Fibroblast of pulmonary artery (primary cell): ENCODE measurements at regions not wholly inside any gene's neighbourhood (a gene's known extent, or its start where the extent isn't known, plus 50 kb on each side); places are given as distances from the start of the nearest gene placed in this dataset.

Experiments used
- DNase-seq: peaks from one replicate; pipeline ENCODE4 v3.0.0-alpha.2; 2010; ENCODE audit warnings: low read depth
- H3K4me3 ChIP-seq: replicated peaks from 2 replicates; pipeline ENCODE4 v1.5.1; 2011; ENCODE audit warnings: low read depth, mild to moderate bottlenecking, control low read depth, low read length, moderate library complexity
- CTCF ChIP-seq: IDR thresholded peaks from 2 replicates; pipeline ENCODE4 v1.5.1; 2011; ENCODE audit warnings: mild to moderate bottlenecking, control low read depth, low read length, inconsistent platforms; ENCODE audit errors: missing control alignments

GRCh38 chr7:81180573-81180972 is 261.7 kb upstream of the SEMA3C start:
- H3K4me3 ChIP-seq = no peak overlapping the region
- no peak for TF ChIP-seq CTCF
- no peak for DNase-seq

- no peak overlapping the region for H3K4me3 ChIP-seq
- DNase-seq = no peak
- no peak for TF ChIP-seq CTCF
Measured at GRCh38 chr7:81175275-81175940, 256.6 kb upstream of the SEMA3C start.

DNA sequence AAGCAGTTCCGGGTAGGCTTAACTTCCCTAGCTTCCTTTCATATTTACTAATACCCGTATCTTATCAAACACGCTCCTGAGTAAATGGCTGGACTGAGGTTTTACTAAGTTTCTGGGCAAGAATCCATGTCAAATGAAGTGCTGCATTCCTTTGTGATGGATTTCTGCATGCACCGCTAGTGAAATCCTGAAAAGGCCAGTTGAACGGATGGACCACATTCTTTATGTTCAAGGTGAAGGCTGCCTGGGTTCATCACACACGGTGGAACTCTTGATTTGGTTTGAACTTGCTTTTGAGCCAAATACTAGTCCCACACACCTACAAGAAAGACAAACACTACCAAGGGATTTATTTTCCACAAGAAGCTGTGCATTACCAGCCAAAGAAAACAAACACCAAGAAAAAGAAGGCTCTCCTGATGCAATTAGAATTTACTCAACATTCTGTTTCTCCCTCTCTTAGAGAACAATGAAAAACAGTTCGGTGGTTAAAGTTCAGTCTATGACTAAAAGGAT is 255.0 kb upstream of the SEMA3C start:
- TF ChIP-seq CTCF = no peak
- DNase-seq = peak; percentile 90
- peak overlapping the region; percentile 37 for H3K4me3 ChIP-seq

DNA sequence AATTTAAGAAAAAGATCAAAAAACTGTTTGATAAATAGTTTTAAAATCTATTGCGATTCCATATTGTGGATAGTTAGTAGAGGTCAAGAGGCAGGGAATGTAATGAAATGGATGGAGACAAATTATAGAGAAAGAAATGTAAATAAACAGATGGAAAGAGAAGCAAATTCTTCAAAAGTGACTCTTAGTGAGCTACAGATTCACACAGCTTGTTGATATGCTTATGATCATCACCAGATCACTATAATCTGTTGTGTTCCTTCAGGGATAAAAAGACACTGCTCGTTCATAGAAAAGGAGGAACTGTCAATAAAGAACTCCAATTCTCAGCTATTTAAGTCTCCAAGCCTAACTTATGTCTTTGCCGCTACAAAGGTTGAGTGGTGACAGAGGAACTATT is 251.4 kb upstream of the SEMA3C start:
- H3K4me3 ChIP-seq = no peak overlapping the region
- no peak for TF ChIP-seq CTCF
- no peak for DNase-seq

GRCh38 chr7:81167934-81168333 is 249.1 kb upstream of the SEMA3C start:
- no peak for DNase-seq
- no peak for TF ChIP-seq CTCF
- H3K4me3 ChIP-seq = no peak overlapping the region

- no peak for TF ChIP-seq CTCF
- DNase-seq = no peak
- H3K4me3 ChIP-seq = no peak overlapping the region
Measured at GRCh38 chr7:81165070-81165469, 246.2 kb upstream of the SEMA3C start.
